Astrocyte (in vitro differentiated cells and primary cell): ENCODE measurements at regions not wholly inside any gene's neighbourhood (a gene's known extent, or its start where the extent isn't known, plus 50 kb on each side); places are given as distances from the start of the nearest gene placed in this dataset.

Source experiments
- DNase-seq: peaks from one replicate; pipeline ENCODE4 v3.0.0-alpha.2; 2010; ENCODE audit warnings: low read depth
- FAIRE-seq: peaks from 2 replicates; lab custom pipeline; 2011; peaks lifted over from hg19 to GRCh38; lab: Jason Lieb, UNC
- H2AFZ ChIP-seq: 2 replicates; pipeline ENCODE4 v1.6.0; 2012; ENCODE audit warnings: low read depth, low read length, inconsistent platforms
- H3K27ac ChIP-seq: 2 replicates; pipeline ENCODE4 v1.5.1; 2011; ENCODE audit warnings: low read depth, low read length, inconsistent platforms
- H3K27me3 ChIP-seq: 2 replicates; pipeline ENCODE4 v1.6.0; 2011; ENCODE audit warnings: low read length, inconsistent platforms; ENCODE audit not compliant: insufficient read depth
- H3K36me3 ChIP-seq: 2 replicates; pipeline ENCODE4 v1.5.1; 2011; ENCODE audit warnings: low read length, inconsistent platforms; ENCODE audit not compliant: insufficient read depth
- H3K4me1 ChIP-seq: 2 replicates; pipeline ENCODE4 v1.5.1; 2011; ENCODE audit warnings: low read length, inconsistent platforms; ENCODE audit not compliant: insufficient read depth
- H3K4me2 ChIP-seq: 2 replicates; pipeline ENCODE4 v1.6.0; 2012; ENCODE audit warnings: low read length, inconsistent platforms
- H3K4me3 ChIP-seq: 2 replicates; pipeline ENCODE4 v1.5.1; 2011; ENCODE audit warnings: low read depth, mild to moderate bottlenecking, low read length, inconsistent platforms; ENCODE audit not compliant: insufficient read depth
- H3K79me2 ChIP-seq: 2 replicates; pipeline ENCODE4 v1.6.0; 2012; ENCODE audit warnings: mild to moderate bottlenecking, low read length, inconsistent platforms; ENCODE audit not compliant: insufficient read depth
- H3K9ac ChIP-seq: 2 replicates; pipeline ENCODE4 v1.6.0; 2012; ENCODE audit warnings: mild to moderate bottlenecking, low read length, inconsistent platforms
- H3K9me3 ChIP-seq: 2 replicates; pipeline ENCODE4 v1.5.1; 2012; ENCODE audit warnings: low read depth, mild to moderate bottlenecking, low read length, inconsistent platforms; ENCODE audit not compliant: insufficient read depth
- H4K20me1 ChIP-seq: 2 replicates; pipeline ENCODE4 v1.6.0; 2012; ENCODE audit warnings: low read length, inconsistent platforms; ENCODE audit not compliant: insufficient read depth
- H3K27ac Mint-ChIP-seq: one replicate; pipeline ENCODE4 v1.8.0; 2021; ENCODE audit warnings: mild to moderate bottlenecking, mixed read lengths; ENCODE audit not compliant: unreplicated experiment
- H3K27me3 Mint-ChIP-seq: one replicate; pipeline ENCODE4 v1.8.0; 2021; ENCODE audit warnings: low read depth, mixed read lengths; ENCODE audit not compliant: unreplicated experiment
- H3K36me3 Mint-ChIP-seq: one replicate; pipeline ENCODE4 v1.8.0; 2021; ENCODE audit warnings: low read depth, mixed read lengths; ENCODE audit not compliant: unreplicated experiment
- H3K4me1 Mint-ChIP-seq: one replicate; pipeline ENCODE4 v1.8.0; 2021; ENCODE audit warnings: low read depth, mixed read lengths; ENCODE audit not compliant: unreplicated experiment
- H3K4me3 Mint-ChIP-seq: one replicate; pipeline ENCODE4 v1.8.0; 2021; ENCODE audit warnings: mild to moderate bottlenecking, moderate library complexity, mixed read lengths; ENCODE audit not compliant: unreplicated experiment
- H3K9me3 Mint-ChIP-seq: one replicate; pipeline ENCODE4 v1.8.0; 2021; ENCODE audit warnings: mild to moderate bottlenecking, mixed read lengths; ENCODE audit not compliant: unreplicated experiment
- CTCF ChIP-seq: IDR thresholded peaks from 2 replicates; pipeline ENCODE4 v1.5.1; 2011; ENCODE audit warnings: low read depth, mild to moderate bottlenecking, inconsistent platforms, low read length, moderate library complexity; ENCODE audit not compliant: insufficient read depth
- EZH2 ChIP-seq: IDR thresholded peaks from 2 replicates; pipeline ENCODE4 v1.6.1; 2012; ENCODE audit warnings: mild to moderate bottlenecking, low read length, inconsistent platforms; ENCODE audit not compliant: insufficient read depth

- Histone ChIP-seq H4K20me1 (no peaks in the 10 kb centered on the region), H3K9me3 (no peaks in the 10 kb centered on the region), H3K27ac (no peak overlapping the region), H3K4me1 (no peaks in the 10 kb centered on the region), H3K36me3 (no peaks in the 10 kb centered on the region), H3K9ac (no peak overlapping the region), H2AFZ (no peak overlapping the region), H3K79me2 (no peaks in the 10 kb centered on the region), H3K27me3 (no peaks in the 10 kb centered on the region), H3K4me3 (no peak overlapping the region), H3K4me2 (no peak overlapping the region)
- FAIRE-seq (no peak), DNase-seq (no peak)
- no peak for TF ChIP-seq CTCF
- TF ChIP-seq EZH2: no peak
- H3K9me3 Mint-ChIP-seq: no peaks in the 10 kb centered on the region
- no peak overlapping the region for H3K4me3 Mint-ChIP-seq
- no peaks in the 10 kb centered on the region for H3K4me1 Mint-ChIP-seq
- H3K27me3 Mint-ChIP-seq: no peaks in the 10 kb centered on the region
- H3K27ac Mint-ChIP-seq: no peak overlapping the region
- H3K36me3 Mint-ChIP-seq: no peaks in the 10 kb centered on the region
Measured at GRCh38 chr16:51815523-51815922, 664.5 kb upstream of the SALL1 start.

- DNase-seq (no peak), FAIRE-seq (no peak)
- H3K4me1 Mint-ChIP-seq: no peaks in the 10 kb centered on the region
- no peaks in the 10 kb centered on the region for H3K9me3 ChIP-seq
- H3K4me3 Mint-ChIP-seq: no peak overlapping the region
- H3K79me2 ChIP-seq: no peaks in the 10 kb centered on the region
- H3K27ac Mint-ChIP-seq: no peak overlapping the region
- H3K27me3 ChIP-seq: no peaks in the 10 kb centered on the region
- no peak overlapping the region for H3K4me2 ChIP-seq
- no peaks in the 10 kb centered on the region for H3K36me3 Mint-ChIP-seq
- no peaks in the 10 kb centered on the region for H3K9me3 Mint-ChIP-seq
- TF ChIP-seq CTCF (no peak), EZH2 (no peak)
- H3K27me3 Mint-ChIP-seq: no peaks in the 10 kb centered on the region
- H2AFZ ChIP-seq: no peak overlapping the region
- no peaks in the 10 kb centered on the region for H3K4me1 ChIP-seq
- H4K20me1 ChIP-seq: no peaks in the 10 kb centered on the region
- H3K9ac ChIP-seq: no peak overlapping the region
- no peak overlapping the region for H3K27ac ChIP-seq
- H3K4me3 ChIP-seq: no peak overlapping the region
- H3K36me3 ChIP-seq: no peaks in the 10 kb centered on the region
Measured at GRCh38 chr16:51814617-51815016, 663.5 kb upstream of the SALL1 start.

GRCh38 chr16:51813609-51814008 lies 662.5 kb upstream of the SALL1 start:
- Histone ChIP-seq H3K4me1 (no peaks in the 10 kb centered on the region), H3K36me3 (no peaks in the 10 kb centered on the region), H3K9me3 (no peaks in the 10 kb centered on the region), H2AFZ (no peak overlapping the region), H3K4me2 (no peak overlapping the region), H3K79me2 (no peaks in the 10 kb centered on the region), H4K20me1 (no peaks in the 10 kb centered on the region), H3K4me3 (no peak overlapping the region), H3K9ac (no peak overlapping the region), H3K27me3 (no peaks in the 10 kb centered on the region), H3K27ac (no peak overlapping the region)
- DNase-seq: no peak
- no peak for TF ChIP-seq EZH2
- no peak for TF ChIP-seq CTCF
- H3K9me3 Mint-ChIP-seq: peaks cover under 1% of the 10 kb centered on the region
- FAIRE-seq: no peak
- no peak overlapping the region for H3K4me3 Mint-ChIP-seq
- H3K27me3 Mint-ChIP-seq: no peaks in the 10 kb centered on the region
- no peaks in the 10 kb centered on the region for H3K36me3 Mint-ChIP-seq
- no peaks in the 10 kb centered on the region for H3K4me1 Mint-ChIP-seq
- H3K27ac Mint-ChIP-seq: no peak overlapping the region
